Suprapubic skin (tissue), 4 donors: ENCODE measurements at regions not wholly inside any gene's neighbourhood (a gene's known extent, or its start where the extent isn't known, plus 50 kb on each side); places are given as distances from the start of the nearest gene placed in this dataset.

ENCODE experiments used
- DNase-seq, 2 donors: peaks; one replicate each; pipeline ENCODE4 v3.0.0-alpha.2; 2019; ENCODE audit warnings: low spot score in 2 of 2
- H3K27ac ChIP-seq: fragments of 200-600 bp; sonication (generic); one replicate; pipeline ENCODE4 v1.5.1; 2019
- H3K27me3 ChIP-seq: fragments of 200-600 bp; sonication (generic); one replicate; pipeline ENCODE4 v1.5.1; 2019
- H3K36me3 ChIP-seq: fragments of 200-600 bp; sonication (generic); one replicate; pipeline ENCODE4 v1.5.1; 2019
- H3K4me1 ChIP-seq: fragments of 200-600 bp; sonication (generic); one replicate; pipeline ENCODE4 v1.5.1; 2019
- H3K4me3 ChIP-seq: fragments of 200-600 bp; sonication (generic); one replicate; pipeline ENCODE4 v1.5.1; 2019; ENCODE audit warnings: mild to moderate bottlenecking
- H3K9me3 ChIP-seq: fragments of 200-600 bp; sonication (generic); one replicate; pipeline ENCODE4 v1.5.1; 2019
- EP300 ChIP-seq: sonication (generic); formaldehyde crosslinking; IDR thresholded peaks from one replicate; pipeline ENCODE4 v1.6.1; 2017; ENCODE audit warnings: antibody characterized with exemption
- POLR2A ChIP-seq, 2 donors: fragments of 450-650 bp; IDR thresholded peaks; one replicate each; pipeline ENCODE4 v1.6.1; 2017; ENCODE audit warnings: antibody characterized with exemption in 2 of 2, mild to moderate bottlenecking in 2 of 2, moderate library complexity in 2 of 2
- POLR2AphosphoS5 ChIP-seq, 3 donors: sonication (generic); formaldehyde crosslinking; IDR thresholded peaks; one replicate each; pipeline ENCODE4 v1.6.1; 2017; ENCODE audit warnings: antibody characterized with exemption in 3 of 3
- WGBS: methylation state at CpG from one replicate; pipeline ENCODE4 v1.1.5; 2018; 5-methylcytosine and 5-hydroxymethylcytosine counted together
- TF ChIP-seq, protein P1 (sequence below), 2 donors: fragments of 200-600 bp in 1 of 2; fragments of 450-650 bp in 1 of 2; sonication (generic) in 1 of 2; IDR thresholded peaks; one replicate each; pipeline ENCODE4 v1.5.1; 2016 to 2019; ENCODE audit warnings: antibody characterized with exemption in 2 of 2, mild to moderate bottlenecking in 1 of 2, moderate library complexity in 1 of 2

DNA sequence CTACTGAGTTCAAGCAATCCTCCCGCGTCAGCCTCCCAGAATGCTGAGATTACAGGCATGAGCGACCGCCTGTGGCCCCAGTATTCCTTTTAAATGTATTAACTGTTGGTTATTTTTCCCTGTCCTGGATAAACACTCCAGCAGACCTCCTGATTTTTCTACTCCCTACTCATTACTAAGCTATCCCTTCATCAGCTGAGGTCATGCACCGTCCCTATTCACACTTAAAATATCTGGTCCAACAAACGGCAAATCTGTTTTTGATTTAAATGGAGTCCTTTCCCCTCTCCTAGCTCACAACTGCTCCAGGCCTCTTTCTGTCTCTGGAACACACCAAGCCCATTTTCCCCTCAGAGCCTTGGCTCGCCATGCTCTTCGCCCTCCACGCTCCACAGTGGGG lies 1003.3 kb upstream of the TMEM132C start:
- no peak overlapping the region for H3K4me3 ChIP-seq
- H3K4me1 ChIP-seq: no peaks in the 10 kb centered on the region
- no peak for DNase-seq
- TF ChIP-seq POLR2A (IDR thresholded peaks at IDR 0.05) (no peak), EP300 (no peak), POLR2AphosphoS5 (IDR thresholded peaks at IDR 0.05) (no peak)
- TF ChIP-seq, protein P1, sequence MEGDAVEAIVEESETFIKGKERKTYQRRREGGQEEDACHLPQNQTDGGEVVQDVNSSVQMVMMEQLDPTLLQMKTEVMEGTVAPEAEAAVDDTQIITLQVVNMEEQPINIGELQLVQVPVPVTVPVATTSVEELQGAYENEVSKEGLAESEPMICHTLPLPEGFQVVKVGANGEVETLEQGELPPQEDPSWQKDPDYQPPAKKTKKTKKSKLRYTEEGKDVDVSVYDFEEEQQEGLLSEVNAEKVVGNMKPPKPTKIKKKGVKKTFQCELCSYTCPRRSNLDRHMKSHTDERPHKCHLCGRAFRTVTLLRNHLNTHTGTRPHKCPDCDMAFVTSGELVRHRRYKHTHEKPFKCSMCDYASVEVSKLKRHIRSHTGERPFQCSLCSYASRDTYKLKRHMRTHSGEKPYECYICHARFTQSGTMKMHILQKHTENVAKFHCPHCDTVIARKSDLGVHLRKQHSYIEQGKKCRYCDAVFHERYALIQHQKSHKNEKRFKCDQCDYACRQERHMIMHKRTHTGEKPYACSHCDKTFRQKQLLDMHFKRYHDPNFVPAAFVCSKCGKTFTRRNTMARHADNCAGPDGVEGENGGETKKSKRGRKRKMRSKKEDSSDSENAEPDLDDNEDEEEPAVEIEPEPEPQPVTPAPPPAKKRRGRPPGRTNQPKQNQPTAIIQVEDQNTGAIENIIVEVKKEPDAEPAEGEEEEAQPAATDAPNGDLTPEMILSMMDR (IDR thresholded peaks at IDR 0.05): no peak
- H3K27ac ChIP-seq: no peak overlapping the region
- H3K27me3 ChIP-seq: no peaks in the 10 kb centered on the region
- H3K36me3 ChIP-seq: no peaks in the 10 kb centered on the region
- WGBS: 89% methylated on average over 9 of the region's 9 CpGs
- no peaks in the 10 kb centered on the region for H3K9me3 ChIP-seq

DNA sequence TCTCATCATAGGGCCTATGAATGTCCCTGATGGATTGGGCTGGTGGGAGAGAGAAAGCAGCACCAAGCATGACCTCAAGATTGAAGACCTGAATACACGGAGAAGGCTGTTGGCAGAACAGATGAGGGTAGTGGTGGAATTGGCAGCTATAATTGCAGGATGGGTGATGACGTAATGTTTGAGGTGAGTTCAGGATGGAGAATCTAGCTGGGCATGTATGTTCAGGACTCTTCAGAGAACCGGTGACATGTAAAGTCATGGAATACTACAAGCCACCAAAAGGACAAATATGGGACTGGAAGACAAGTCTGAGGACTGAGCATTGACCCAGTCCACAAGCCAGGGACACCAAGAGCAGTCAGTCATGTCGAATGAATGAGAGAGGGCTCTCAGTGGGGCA lies 999.8 kb upstream of the TMEM132C start:
- Histone ChIP-seq H3K27ac (no peak overlapping the region), H3K9me3 (no peaks in the 10 kb centered on the region), H3K36me3 (no peaks in the 10 kb centered on the region), H3K4me3 (no peak overlapping the region), H3K4me1 (no peaks in the 10 kb centered on the region), H3K27me3 (no peaks in the 10 kb centered on the region)
- DNase-seq: no peak
- WGBS: 85% methylated on average over 4 of the region's 4 CpGs
- TF ChIP-seq, protein P1 (IDR thresholded peaks at IDR 0.05): no peak
- TF ChIP-seq POLR2A (IDR thresholded peaks at IDR 0.05) (no peak), POLR2AphosphoS5 (IDR thresholded peaks at IDR 0.05) (no peak), EP300 (no peak)

DNA sequence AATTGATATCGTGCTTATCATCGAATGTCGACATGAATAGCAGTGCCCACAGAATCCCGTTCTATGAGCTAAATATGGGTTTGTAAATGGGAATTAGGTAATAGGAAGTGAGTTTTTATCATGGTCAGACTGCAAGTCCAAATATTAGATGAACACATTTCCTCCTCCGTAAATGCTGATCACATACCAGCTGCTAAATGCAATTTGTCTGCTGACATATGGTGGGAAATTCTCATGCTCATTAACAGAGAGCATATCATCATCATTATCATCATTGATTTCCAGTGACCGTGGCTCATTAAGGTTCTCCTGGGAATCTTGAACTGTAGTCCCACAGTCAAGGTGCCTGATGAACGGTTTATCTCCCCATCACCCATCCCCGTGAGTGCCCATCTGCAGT lies 998.8 kb upstream of the TMEM132C start:
- H3K4me3 ChIP-seq: no peak overlapping the region
- H3K27me3 ChIP-seq: no peaks in the 10 kb centered on the region
- DNase-seq: no peak
- TF ChIP-seq POLR2AphosphoS5 (IDR thresholded peaks at IDR 0.05) (no peak), EP300 (no peak), POLR2A (IDR thresholded peaks at IDR 0.05) (no peak)
- TF ChIP-seq, protein P1 (IDR thresholded peaks at IDR 0.05): no peak
- no peaks in the 10 kb centered on the region for H3K36me3 ChIP-seq
- no peaks in the 10 kb centered on the region for H3K9me3 ChIP-seq
- 81% methylated on average over 6 of the region's 8 CpGs for WGBS
- H3K4me1 ChIP-seq: no peaks in the 10 kb centered on the region
- no peak overlapping the region for H3K27ac ChIP-seq

DNA sequence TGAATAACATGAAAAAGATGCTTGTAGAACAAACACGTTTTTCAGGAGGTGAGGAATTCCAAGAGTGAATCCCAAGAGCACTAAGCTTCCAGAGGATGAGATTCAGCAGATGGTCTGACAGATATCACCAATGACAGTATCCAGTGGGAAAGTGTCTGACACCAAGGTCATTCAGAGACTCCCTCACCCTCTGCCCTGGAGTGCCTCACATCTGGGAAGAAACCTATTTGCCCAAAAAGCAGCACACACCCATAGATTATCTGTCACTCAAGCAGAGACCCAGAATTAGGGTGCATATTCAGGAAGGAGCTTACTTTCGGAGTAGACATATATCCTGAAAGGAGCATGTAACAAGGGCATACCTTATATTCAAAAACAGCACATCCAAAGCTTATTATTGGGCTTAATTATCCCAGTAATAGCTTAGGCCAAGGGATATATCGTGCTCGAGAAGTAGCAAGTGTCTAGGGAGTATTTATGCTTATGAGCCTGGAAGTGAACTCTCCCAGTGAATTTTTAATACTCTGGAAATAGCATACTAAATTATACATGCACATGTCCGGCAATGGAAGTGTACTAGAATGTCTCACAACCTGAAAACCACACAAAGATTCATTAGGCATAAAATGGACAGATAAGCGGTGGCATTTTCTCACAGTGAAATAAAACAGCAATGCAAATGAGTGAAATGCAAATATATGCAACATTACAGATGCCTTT lies 998.1 kb upstream of the TMEM132C start:
- no peaks in the 10 kb centered on the region for H3K36me3 ChIP-seq
- no peak overlapping the region for H3K4me3 ChIP-seq
- TF ChIP-seq POLR2A (IDR thresholded peaks at IDR 0.05) (no peak), POLR2AphosphoS5 (IDR thresholded peaks at IDR 0.05) (no peak), EP300 (no peak)
- TF ChIP-seq, protein P1 (IDR thresholded peaks at IDR 0.05): no peak
- no peak for DNase-seq
- no peaks in the 10 kb centered on the region for H3K27me3 ChIP-seq
- WGBS: 81% methylated on average over 6 of the region's 6 CpGs
- H3K9me3 ChIP-seq: no peaks in the 10 kb centered on the region
- H3K27ac ChIP-seq: no peak overlapping the region
- H3K4me1 ChIP-seq: no peaks in the 10 kb centered on the region

DNA sequence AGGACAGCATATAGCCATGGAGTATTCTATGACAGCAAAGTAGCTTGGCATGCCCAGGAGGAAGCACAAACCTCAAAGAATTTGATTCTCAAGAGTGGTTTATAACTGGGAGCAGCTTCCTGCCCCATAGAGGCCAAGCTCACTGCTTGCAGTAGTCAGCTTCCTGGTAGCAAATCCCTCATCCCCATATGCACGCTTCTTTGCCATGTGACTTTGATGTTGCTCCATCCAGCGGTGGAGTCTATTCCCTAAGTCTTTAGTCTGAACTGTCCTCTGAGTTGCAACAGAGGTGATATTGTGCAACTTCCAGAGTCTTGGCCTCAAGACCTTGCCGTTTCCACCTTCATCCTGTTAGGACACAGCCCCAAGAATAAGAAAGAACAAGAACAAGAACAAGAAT lies 996.8 kb upstream of the TMEM132C start:
- TF ChIP-seq POLR2AphosphoS5 (IDR thresholded peaks at IDR 0.05) (peak in 1 of 3 donors; percentile 42), POLR2A (IDR thresholded peaks at IDR 0.05) (no peak), EP300 (no peak)
- TF ChIP-seq, protein P1 (IDR thresholded peaks at IDR 0.05): no peak
- Histone ChIP-seq H3K4me3 (no peak overlapping the region), H3K9me3 (no peaks in the 10 kb centered on the region), H3K4me1 (no peaks in the 10 kb centered on the region), H3K27ac (no peak overlapping the region), H3K27me3 (no peaks in the 10 kb centered on the region), H3K36me3 (no peaks in the 10 kb centered on the region)
- 66% methylated on average over 3 of the region's 3 CpGs for WGBS
- DNase-seq: no peak
